BE2C (cell line): ENCODE measurements at regions not wholly inside any gene's neighbourhood (a gene's known extent, or its start where the extent isn't known, plus 50 kb on each side); places are given as distances from the start of the nearest gene placed in this dataset.

ENCODE experiments used
- DNase-seq: peaks from one replicate; pipeline ENCODE4 v3.0.0-alpha.2; 2020
- H3K27me3 ChIP-seq: fragments of 250-450 bp; sonication (Bioruptor Pico); 2 replicates; pipeline ENCODE4 v1.5.1; 2020; ENCODE audit warnings: mild to moderate bottlenecking
- H3K36me3 ChIP-seq: fragments of 250-450 bp; sonication (Bioruptor Pico); 2 replicates; pipeline ENCODE4 v1.5.1; 2020; ENCODE audit warnings: mild to moderate bottlenecking
- H3K4me1 ChIP-seq: fragments of 250-450 bp; sonication (Bioruptor Pico); 2 replicates; pipeline ENCODE4 v1.5.1; 2020
- H3K4me3 ChIP-seq: 2 replicates; pipeline ENCODE4 v1.5.1; 2011; ENCODE audit warnings: low read depth, low read length
- H3K9me3 ChIP-seq: fragments of 250-450 bp; sonication (Bioruptor Pico); 2 replicates; pipeline ENCODE4 v1.5.1; 2020
- CTCF ChIP-seq: IDR thresholded peaks from 2 replicates; pipeline ENCODE4 v1.5.1; 2012; ENCODE audit warnings: mild to moderate bottlenecking, low read depth, low read length

GRCh38 chr9:107989544-107989943 lies 500.0 kb upstream of the KLF4 start:
- no peaks in the 10 kb centered on the region for H3K9me3 ChIP-seq
- no peaks in the 10 kb centered on the region; the same call in 1 of the 2 replicates for H3K4me1 ChIP-seq
- H3K4me3 ChIP-seq = no peak overlapping the region
- no peak for TF ChIP-seq CTCF
- no peak for DNase-seq
- H3K27me3 ChIP-seq = no peaks in the 10 kb centered on the region
- no peaks in the 10 kb centered on the region for H3K36me3 ChIP-seq

- Histone ChIP-seq H3K36me3 (no peaks in the 10 kb centered on the region), H3K4me3 (no peak overlapping the region), H3K27me3 (no peaks in the 10 kb centered on the region), H3K4me1 (no peaks in the 10 kb centered on the region; the same call in 1 of the 2 replicates), H3K9me3 (no peaks in the 10 kb centered on the region)
- no peak for TF ChIP-seq CTCF
- no peak for DNase-seq
Measured at GRCh38 chr9:107989099-107989498, 499.5 kb upstream of the KLF4 start.

GRCh38 chr9:107984956-107985355 lies 495.4 kb upstream of the KLF4 start:
- TF ChIP-seq CTCF = no peak
- DNase-seq = no peak
- Histone ChIP-seq H3K27me3 (no peaks in the 10 kb centered on the region), H3K36me3 (no peaks in the 10 kb centered on the region), H3K4me1 (no peaks in the 10 kb centered on the region; the same call in 1 of the 2 replicates), H3K4me3 (no peak overlapping the region), H3K9me3 (no peaks in the 10 kb centered on the region; the same call in 1 of the 2 replicates)

GRCh38 chr9:107983762-107984161 lies 494.2 kb upstream of the KLF4 start:
- no peak for DNase-seq
- TF ChIP-seq CTCF = no peak
- H3K9me3 ChIP-seq = no peaks in the 10 kb centered on the region; the same call in 1 of the 2 replicates
- no peaks in the 10 kb centered on the region for H3K4me1 ChIP-seq
- H3K4me3 ChIP-seq = no peak overlapping the region
- H3K27me3 ChIP-seq = no peaks in the 10 kb centered on the region
- no peaks in the 10 kb centered on the region for H3K36me3 ChIP-seq

- TF ChIP-seq CTCF = no peak
- H3K4me3 ChIP-seq = no peak overlapping the region
- H3K9me3 ChIP-seq = no peaks in the 10 kb centered on the region; the same call in 1 of the 2 replicates
- no peak for DNase-seq
- H3K36me3 ChIP-seq = no peaks in the 10 kb centered on the region
- no peaks in the 10 kb centered on the region for H3K27me3 ChIP-seq
- H3K4me1 ChIP-seq = no peaks in the 10 kb centered on the region
Measured at GRCh38 chr9:107983181-107983603, 493.6 kb upstream of the KLF4 start.

GRCh38 chr9:107982745-107983144 lies 493.2 kb upstream of the KLF4 start:
- DNase-seq = no peak
- H3K4me3 ChIP-seq = no peak overlapping the region
- no peaks in the 10 kb centered on the region for H3K36me3 ChIP-seq
- no peaks in the 10 kb centered on the region for H3K4me1 ChIP-seq
- TF ChIP-seq CTCF = no peak
- H3K27me3 ChIP-seq = no peaks in the 10 kb centered on the region
- no peaks in the 10 kb centered on the region; the same call in 1 of the 2 replicates for H3K9me3 ChIP-seq
